ENCODE measurements at regions not wholly inside any gene's neighbourhood (a gene's known extent, or its start where the extent isn't known, plus 50 kb on each side); places are given as distances from the start of the nearest gene placed in this dataset.
"Not testable (repeated sequence)": the region's sequence is repeated elsewhere in the genome, so short reads cannot be mapped to it uniquely, and the experiment has no call there.

GRCh38 chr21:9017206-9017605 is 1504.2 kb upstream of the TPTE start:
- TF ChIP-seq CTCF (conservative IDR thresholded peaks at IDR 0.05; ENCODE audit: low read depth, low read length); CHD1 (IDR thresholded peaks at IDR 0.05; ENCODE audit: low read depth, low read length); POLR2A (IDR thresholded peaks at IDR 0.05; ENCODE audit: low read depth, low read length); RCOR1 (IDR thresholded peaks at IDR 0.05; ENCODE audit: insufficient replicate concordance, low read length); CEBPB (IDR thresholded peaks at IDR 0.05; ENCODE audit: low read depth, low read length); RAD21 (IDR thresholded peaks at IDR 0.05; ENCODE audit: low read length); MXI1 (IDR thresholded peaks at IDR 0.05; ENCODE audit: borderline replicate concordance, low read depth, low read length); RFX5 (IDR thresholded peaks at IDR 0.05; ENCODE audit: low read depth, low read length): not testable (repeated sequence)
